ENCODE measurements at regions not wholly inside any gene's neighbourhood (a gene's known extent, or its start where the extent isn't known, plus 50 kb on each side); places are given as distances from the start of the nearest gene placed in this dataset.

GRCh38 chr9:80125731-80126264, 554.0 kb downstream of the TLE4 start:
- CTCF ChIA-PET = no interaction called here
- POLR2A ChIA-PET = no interaction called here
- DNase-seq (ENCODE audit: low read depth, low spot score) = no peak
- TF ChIP-seq CTCF (IDR thresholded peaks at IDR 0.05; ENCODE audit: insufficient read depth, low read length, missing control alignments) = no peak
- no peak overlapping the region for H3K4me3 ChIP-seq (ENCODE audit: low read depth, low read length)

- TF ChIP-seq CTCF (IDR thresholded peaks at IDR 0.05; ENCODE audit: insufficient read depth, low read length, missing control alignments) = no peak
- CTCF ChIA-PET = no interaction called here
- no peak for DNase-seq (ENCODE audit: low read depth, low spot score)
- H3K4me3 ChIP-seq (ENCODE audit: low read depth, low read length) = no peak overlapping the region
- POLR2A ChIA-PET = no interaction called here
Measured at GRCh38 chr9:80117031-80117430, 545.3 kb downstream of the TLE4 start.

GRCh38 chr9:80114241-80114640, 542.5 kb downstream of the TLE4 start:
- no peak for TF ChIP-seq CTCF (IDR thresholded peaks at IDR 0.05; ENCODE audit: insufficient read depth, low read length, missing control alignments)
- DNase-seq (ENCODE audit: low read depth, low spot score) = no peak
- H3K4me3 ChIP-seq (ENCODE audit: low read depth, low read length) = no peak overlapping the region
- ChIA-PET POLR2A (no interaction called here), CTCF (no interaction called here)

- ChIA-PET CTCF (no interaction called here), POLR2A (no interaction called here)
- TF ChIP-seq CTCF (IDR thresholded peaks at IDR 0.05; ENCODE audit: insufficient read depth, low read length, missing control alignments) = no peak
- DNase-seq (ENCODE audit: low read depth, low spot score) = no peak
- H3K4me3 ChIP-seq (ENCODE audit: low read depth, low read length) = no peak overlapping the region
Measured at GRCh38 chr9:80107931-80108660, 536.3 kb downstream of the TLE4 start.

GRCh38 chr9:80097476-80097875, 525.7 kb downstream of the TLE4 start:
- TF ChIP-seq CTCF (IDR thresholded peaks at IDR 0.05; ENCODE audit: insufficient read depth, low read length, missing control alignments) = no peak
- ChIA-PET POLR2A (no interaction called here), CTCF (no interaction called here)
- H3K4me3 ChIP-seq (ENCODE audit: low read depth, low read length) = no peak overlapping the region
- no peak for DNase-seq (ENCODE audit: low read depth, low spot score)

GRCh38 chr9:80094176-80094771, 522.5 kb downstream of the TLE4 start:
- ChIA-PET POLR2A (no interaction called here), CTCF (no interaction called here)

More at GRCh38 chr9:80094176-80094771, 522.5 kb downstream of the TLE4 start:
- no peak overlapping the region for H3K4me3 ChIP-seq (ENCODE audit: low read depth, low read length)
- no peak for DNase-seq (ENCODE audit: low read depth, low spot score)
- TF ChIP-seq CTCF (IDR thresholded peaks at IDR 0.05; ENCODE audit: insufficient read depth, low read length, missing control alignments) = no peak
